GM21367 (cell line): ENCODE measurements at regions not wholly inside any gene's neighbourhood (a gene's known extent, or its start where the extent isn't known, plus 50 kb on each side); places are given as distances from the start of the nearest gene placed in this dataset.

Experiments used
- ATAC-seq: cut with Tn5 transposase; IDR thresholded peaks from one replicate; pipeline ENCODE4 v1.9.1; 2021; ENCODE audit not compliant: unreplicated experiment

DNA sequence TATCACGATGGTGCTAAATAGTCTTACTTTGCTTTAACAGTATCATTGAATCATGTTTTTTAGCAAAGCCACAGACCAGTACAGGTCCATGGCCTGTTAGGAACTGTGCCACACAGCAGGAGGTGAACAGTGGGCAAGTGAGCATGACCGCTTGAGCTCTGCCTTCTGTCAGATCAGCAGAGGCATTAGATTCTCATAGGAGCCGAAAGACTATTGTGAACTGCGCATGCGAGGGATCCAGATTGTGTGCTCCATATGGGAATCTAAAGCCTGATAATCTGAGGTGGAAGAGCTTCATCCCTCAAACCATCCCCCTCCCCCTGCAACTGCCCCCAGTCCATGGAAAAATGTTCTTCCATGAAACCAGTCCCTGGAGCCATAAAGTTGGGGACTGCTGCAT, 102.3 kb upstream of the OSR1 start:
- no peak for ATAC-seq

DNA sequence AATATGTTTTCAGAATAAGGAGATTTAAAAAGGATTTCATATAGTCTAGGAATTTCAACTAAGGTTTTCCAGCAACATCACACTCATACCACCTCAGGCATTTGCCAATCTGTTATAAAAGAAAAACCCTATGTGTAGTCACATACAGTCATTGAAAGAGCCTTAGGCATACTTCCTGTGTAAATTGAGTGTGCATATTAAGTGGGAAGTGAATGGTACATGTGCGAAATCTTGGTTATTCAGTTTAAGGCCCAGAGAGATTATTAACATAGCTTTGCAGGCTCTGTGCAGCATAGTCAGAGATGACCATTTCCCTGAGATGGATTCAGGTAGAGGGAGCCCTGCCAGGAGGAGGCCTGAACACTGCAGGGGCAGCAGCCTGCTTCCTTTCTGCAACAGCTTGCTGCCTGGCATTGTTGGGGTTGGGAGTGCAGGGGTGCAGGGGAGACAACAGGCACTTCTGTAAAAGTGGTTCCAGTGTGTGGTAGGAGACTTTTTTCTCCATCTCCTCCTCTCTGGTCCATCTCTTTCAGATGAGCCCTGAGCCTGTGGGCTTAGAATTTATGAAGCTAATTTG, 100.1 kb upstream of the OSR1 start:
- ATAC-seq: no peak

DNA sequence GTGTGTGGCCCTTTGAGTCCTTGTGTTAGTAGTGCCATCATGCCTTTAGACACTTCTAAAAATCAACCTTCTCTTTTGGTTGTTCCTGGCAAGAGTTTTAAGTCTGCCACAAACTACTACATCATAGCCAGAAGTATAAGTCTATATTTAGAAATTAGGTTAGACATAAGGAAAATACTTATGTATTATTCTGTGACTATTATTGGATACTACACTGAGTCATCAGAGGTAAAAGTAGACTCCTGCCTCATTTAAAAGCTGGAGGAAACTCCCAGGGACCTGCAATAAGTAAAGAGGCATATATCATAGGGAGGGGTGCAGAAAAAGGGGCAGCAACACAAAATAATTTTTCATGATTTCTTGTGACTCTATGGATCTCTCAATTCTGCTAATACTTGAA, 99.4 kb upstream of the OSR1 start:
- no peak for ATAC-seq

DNA sequence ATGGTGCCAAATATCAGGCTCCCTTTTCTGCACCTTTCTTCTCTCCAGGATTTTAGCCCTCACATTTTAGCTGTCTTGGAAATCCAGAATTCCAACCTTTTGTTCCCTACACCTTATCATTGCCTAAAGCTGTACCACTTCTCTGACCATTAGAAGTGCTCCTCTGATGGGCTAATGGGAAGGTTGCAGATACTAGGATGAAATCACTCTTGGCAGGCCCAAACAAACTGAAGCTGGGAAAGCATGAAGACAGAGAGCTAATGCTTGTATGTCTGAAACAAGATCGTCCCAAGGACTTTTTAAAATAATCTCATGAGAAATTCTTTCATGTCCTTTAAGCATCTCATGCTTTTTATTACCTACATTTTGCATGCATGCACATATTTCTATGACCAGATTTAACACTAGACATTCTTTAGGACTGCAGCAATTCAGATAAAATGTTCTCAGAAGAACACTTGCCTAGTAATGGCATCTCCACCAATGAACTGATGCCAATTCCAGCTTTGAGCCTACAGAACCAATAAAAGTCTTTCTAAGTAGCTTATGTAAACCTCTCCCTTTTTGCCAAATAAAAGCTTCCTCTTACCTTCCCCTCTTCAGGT, 98.4 kb upstream of the OSR1 start:
- ATAC-seq: no peak

DNA sequence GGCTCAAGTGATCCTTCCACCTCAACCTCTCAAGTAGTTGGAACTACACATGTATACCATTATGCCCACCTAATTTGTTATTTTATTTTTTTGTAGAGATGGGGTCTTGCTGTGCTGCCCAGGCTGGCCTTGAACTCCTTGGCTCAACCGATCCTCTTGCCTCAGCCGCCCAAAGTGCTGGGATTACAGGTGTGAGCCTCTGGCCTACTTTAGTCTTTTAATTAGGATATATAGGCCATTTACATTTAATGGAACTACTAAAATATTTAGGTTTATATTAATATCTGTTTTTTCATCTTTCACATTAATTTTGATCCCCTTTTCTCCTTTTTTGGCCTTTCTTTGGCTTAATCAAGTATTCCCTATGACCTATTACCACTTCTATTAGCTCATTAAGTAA, 95.7 kb upstream of the OSR1 start:
- ATAC-seq: no peak

DNA sequence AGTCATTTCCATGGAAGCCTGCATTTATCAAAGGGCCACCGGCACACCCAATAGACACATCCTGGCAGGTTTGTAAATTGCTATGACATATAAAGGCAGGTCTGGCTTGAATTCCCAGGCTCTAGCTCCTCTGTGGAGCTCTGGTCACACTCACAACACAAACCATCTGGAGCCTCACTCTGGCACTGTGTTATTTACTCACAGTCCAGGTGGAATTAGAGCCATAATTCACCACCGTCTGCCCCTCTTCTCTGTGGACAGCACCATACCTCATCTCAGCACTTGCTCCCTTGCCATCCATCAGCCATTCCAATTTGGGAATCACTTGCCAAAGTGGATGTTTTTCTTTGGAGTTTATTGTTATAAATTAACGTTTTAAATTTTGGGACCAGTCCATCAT, 84.3 kb upstream of the OSR1 start:
- no peak for ATAC-seq

DNA sequence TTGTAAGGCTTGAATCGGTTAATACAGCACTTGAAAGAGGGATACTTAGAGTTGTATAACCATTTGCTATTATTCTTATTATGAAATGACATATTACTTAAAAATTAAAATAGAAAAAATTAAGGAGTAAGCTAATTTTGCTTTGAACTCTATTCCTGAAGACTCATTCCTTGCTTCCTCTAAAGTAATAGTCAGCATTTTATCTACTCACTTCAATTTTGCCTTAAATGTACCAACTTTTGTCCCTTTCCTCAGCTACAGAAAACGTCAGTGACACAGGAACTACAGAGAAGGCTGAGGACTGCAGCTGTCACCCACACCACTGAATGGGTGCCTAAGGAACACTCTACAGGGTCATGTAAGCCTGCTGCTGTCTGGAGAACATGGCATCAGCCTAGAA, 80.7 kb upstream of the OSR1 start:
- ATAC-seq: no peak

DNA sequence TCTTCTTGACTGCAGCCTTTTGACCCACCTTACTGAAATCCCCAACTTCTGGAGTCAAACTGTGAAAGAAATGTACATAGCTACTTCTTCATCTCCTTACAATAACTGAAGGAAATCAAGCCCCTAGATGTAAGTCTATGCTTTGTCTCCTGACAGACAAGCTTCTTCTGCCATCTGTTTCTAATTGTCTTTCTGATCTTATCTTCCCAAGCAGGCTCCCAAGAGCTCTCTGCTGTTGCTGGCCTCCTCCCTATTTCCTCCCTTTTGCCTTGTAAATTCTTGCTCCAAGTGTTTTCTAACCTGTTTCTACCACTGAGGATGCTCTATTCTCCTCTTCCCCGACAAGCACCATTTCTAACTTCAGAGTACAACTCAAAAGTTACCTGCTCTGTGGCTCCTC, 77.4 kb upstream of the OSR1 start:
- ATAC-seq: no peak

DNA sequence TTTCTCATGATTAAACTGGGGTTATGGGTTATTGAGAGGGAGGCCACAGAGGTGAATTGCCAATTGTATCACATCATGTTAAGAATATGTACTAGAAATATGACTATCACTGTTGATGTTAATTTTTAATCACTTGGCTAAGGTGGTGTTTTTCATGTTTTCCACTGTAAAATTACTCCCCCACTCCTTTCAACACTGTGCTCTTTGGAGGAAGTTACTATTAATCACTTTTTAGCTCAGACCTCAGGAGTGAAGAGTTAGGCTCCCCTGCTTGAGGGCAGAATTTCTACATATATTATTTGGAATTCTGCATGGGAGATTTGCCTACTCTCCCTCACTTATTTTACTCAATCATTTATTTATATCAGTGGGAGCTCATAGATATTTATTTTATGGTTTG, 76.0 kb upstream of the OSR1 start:
- ATAC-seq: no peak

DNA sequence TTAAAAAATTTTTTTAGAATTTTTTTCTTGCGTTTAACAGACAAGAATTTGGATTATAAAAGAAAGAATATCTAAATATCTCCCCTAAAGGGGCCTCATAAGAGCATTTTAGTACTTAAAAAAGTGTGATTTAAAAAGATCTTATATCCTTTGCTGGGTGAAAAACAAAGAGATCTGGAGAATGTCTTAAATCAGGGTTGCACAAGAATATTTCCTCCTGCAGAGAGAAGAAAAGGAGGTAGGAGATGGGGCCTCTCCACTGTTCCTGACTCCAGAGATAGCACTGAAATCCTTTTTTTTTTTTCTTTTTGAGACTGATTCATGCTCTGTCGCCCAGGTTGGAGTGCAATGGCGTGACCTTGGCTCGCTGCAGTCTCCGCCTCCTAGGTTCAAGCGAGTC, 68.5 kb upstream of the OSR1 start:
- no peak for ATAC-seq

DNA sequence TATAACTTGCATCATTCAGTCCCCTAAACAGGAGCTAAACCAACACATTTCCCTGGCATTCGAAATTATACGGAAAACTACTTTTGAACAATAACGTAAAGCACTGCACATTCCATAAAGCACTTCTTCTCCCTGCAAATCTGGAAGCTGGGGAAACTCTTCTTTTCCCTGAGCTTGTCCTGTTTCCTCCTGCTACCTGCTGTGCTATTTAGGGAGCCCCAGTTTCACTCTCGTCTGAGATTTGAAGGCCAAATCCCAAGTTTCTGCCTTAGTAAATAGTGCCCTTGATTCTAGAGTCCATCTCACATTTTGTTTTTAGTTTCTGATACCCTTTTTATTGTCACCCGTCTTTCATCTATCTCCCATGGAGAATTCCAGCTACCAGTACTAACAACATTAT, 67.7 kb upstream of the OSR1 start:
- ATAC-seq: no peak

DNA sequence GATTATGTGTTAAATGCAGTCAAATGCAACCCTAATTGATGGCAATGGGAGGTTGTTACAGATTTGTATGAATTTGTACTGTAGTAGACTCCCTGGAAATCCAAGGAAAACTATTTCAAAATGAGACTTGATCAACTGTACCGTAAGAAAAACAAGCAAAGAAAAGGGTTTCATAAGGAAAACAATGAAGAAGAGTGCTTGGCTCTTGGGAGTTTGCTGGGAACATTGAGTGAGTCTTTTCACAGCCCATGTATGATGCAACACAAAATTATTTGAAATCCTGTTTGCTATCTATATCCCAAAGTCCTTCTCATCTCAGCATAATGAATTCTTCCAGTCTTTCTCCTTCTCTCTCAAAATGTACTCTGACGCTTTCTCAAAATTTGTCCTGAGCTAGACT, 67.0 kb upstream of the OSR1 start:
- no peak for ATAC-seq

DNA sequence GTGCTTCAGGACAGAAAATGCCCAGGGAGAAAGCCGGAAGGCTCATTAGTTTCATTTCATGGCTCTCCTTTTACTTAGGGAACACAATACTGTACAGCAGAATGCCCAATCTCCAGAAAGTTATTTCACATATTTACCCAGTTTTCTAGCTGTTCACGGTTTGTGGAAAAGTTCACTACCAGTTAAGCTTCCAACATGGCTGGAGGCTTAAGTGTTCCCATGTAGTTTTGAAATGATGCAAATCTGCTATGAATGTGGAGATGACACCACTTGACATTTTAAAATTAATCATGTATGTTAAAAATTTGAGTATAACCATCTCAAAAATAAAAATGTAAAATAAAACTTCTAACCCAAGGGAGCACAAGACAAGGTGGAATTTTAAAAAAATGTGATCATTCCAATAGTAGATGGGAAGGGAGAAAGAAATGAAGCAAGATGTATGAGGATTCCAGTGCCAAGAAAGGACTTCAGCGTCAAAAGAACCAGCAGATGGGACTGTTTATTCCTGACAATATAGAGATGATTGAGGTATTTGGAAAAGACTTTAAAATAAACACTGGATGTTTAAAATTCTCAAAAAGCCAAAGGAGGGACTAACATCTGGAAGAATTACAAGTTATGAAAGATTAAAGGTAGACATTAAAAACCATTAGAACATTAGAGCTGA, 60.9 kb upstream of the OSR1 start:
- ATAC-seq: no peak

DNA sequence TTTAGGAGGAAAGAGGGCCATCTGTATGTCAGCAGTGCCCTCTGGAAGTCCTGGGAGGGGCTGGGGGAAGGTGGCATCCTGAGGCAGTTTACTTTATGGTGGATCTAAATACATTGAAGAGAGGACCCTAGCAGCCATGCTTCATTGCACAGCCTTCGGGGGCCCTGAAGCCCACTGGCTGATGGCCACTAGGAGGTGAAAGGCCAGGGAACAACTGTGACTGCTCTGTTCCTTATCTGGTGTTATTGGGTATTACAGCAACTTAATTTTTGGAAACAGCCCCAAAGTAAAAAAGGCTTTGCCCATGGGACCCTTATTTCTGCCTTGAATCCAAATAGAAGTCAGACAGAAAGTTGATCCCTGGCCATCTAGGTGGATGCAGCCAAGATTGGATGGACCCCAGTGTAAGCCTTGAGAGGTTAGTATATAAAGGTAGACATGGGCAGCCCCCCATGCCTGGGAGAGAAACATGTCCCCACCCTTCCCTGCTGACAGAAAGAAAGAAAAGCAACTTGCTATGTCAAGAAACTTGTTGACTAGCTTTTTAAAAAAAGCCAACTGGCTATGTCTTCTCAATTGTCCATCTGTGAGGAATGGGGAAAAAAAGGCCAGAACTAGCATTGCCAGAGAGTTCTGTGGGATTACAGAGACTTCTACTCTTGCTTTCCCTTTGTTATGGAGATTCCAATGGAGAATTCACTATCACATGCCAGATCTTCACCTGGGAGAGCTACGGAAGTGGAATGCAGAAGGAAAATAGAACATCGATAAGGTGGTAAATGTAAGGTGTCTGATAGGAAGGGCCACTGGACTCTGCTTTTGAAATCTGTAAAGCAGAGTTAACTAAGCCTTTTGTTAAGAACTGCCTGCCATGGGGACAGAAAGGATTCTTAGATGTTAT, 58.6 kb upstream of the OSR1 start:
- ATAC-seq: no peak

DNA sequence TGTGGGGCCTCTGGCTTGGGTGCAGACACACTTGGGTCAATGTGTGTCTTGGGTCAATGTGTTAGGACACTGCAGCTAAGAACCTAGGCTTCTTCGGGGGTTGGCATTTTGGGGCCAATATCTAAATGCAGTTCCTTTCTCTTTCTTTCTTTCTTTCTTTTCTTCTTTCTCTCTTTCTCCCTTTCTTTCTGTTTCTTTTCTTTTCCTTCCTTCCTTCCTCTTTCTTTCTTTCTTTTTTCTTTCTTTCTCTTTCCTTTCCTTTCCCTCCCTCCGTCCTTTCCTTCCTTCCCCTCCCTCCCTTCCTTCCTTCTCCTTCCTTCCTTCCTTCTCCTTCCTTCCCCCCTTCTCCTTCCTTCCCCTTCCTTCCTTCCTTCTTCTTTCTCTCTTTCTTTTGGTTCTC, 57.7 kb upstream of the OSR1 start:
- no peak for ATAC-seq

DNA sequence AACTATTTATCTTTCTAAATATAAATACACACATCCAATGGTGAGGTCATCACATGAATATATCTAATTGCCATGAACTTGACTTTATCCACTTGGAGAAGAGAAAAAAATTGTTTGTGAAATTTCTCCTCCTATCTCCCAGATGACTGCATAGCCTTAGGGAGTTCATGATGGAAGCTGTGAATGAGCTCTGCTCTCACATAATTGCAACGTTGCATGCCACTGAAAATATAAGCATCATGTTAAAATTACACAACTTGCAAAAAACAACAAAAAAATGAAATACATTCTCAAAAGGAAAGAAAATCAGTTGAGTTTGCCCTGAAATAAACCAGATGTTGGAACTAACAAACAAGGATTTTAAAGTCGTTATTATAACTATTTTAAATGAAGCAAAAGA, 50.6 kb upstream of the OSR1 start:
- ATAC-seq: no peak

DNA sequence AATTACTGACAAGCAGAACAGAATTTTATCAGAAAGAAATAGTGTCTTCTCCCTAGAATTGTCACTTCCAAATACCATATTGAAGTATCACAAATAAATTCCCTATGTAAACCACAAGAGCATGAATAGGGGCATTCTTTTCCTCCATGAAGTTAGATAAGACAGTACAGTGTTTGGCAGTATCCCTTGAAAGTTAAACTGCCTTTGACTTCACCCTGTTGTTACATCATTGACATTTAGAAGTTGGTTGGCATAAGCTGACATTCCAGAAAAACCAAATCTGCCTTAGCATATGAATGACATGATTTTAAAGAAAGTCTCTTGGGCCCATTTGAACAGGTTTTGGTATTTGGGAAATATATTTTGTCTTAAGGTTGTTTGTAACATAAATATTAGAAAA, 50.2 kb upstream of the OSR1 start:
- ATAC-seq: no peak
